ENCODE measurements at regions not wholly inside any gene's neighbourhood (a gene's known extent, or its start where the extent isn't known, plus 50 kb on each side); places are given as distances from the start of the nearest gene placed in this dataset.
"Not testable (repeated sequence)": the region's sequence is repeated elsewhere in the genome, so short reads cannot be mapped to it uniquely, and the experiment has no call there.

GRCh38 chr5:2112173-2113025 is 229.7 kb upstream of the IRX4 start:
- DNase-seq = no peak

GRCh38 chr5:2111569-2112105 is 228.9 kb upstream of the IRX4 start:
- no peak for DNase-seq

- DNase-seq = no peak
Observed at GRCh38 chr5:2110934-2111462, 228.3 kb upstream of the IRX4 start.

DNA sequence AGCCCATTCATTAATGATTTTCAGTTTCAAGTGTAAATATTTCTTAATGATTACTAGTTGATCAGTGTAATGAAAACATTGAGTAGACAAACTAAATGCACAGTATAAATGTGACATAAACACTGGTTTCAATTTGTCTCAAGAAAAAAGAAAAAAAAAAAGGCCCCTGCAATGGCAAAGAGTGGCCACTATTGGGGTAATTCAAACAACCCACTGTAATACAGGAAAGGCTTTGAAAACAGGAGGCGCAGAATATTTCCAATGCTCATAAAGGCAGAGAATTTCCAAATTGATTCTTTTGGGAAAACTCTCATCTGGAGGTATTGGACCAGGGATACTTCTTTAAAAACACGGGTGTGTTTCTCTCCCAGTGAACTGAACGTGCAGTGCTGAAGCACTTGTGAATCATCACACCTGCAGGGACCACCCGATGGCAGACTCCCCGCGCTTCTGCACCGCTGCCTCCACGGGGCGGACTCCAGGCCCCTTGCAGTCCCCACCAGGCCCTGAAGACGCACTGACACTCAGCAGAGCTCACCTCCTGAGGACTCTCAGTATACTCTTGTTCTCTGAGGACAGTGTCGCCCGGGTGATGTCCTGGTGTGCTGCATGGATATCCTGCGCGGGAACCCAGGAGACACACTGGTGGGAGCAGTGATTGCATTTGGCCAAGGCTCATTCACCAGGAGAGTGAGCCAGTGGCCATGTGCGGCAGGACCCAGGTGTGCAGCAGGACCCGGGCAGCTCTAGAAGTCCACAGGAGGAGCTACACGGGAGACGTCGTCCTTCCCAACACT is 227.6 kb upstream of the IRX4 start:
- no peak for DNase-seq

GRCh38 chr5:2109566-2109965 is 226.8 kb upstream of the IRX4 start:
- no peak for DNase-seq

DNA sequence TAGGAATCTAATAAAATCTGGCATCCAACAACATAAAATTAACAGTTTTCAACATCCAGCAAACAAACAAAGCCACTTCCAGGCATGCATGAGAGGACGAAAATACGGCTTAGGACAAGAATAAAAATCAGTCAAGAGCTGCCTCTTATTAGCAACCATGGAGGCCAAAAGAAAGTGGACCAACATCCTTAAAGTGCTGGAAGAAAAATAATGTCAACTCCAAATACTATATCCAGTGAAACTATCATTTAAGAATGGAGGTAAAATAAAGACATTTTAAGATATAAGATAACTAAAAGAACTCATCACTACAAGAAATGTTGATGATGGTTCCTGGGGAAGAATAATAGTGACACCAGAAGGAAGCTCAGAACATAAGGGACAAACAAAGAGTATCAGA is 224.0 kb upstream of the IRX4 start:
- no peak for DNase-seq

DNA sequence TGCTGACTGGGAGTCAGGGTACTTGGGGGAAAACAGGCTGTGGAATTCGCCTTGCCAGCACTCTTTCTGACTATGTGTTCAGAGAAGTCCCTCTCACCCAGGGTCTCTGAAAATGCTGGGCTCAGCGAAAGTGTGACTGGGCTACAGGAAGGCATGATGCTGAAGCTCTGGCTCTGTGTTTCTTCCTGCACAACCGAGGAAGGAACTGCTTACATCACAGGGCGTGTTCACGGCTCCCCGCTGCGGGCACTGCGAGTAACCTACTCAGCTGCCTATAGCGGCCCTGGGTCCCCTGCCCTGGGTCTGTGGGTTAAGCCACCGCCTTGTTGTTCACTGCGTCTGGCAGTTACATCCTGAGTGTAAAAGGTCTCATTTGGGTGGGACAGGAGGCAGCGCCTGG is 222.4 kb upstream of the IRX4 start:
- DNase-seq = no peak

- DNase-seq = no peak
Observed at GRCh38 chr5:2103940-2104339, 221.2 kb upstream of the IRX4 start.

DNA sequence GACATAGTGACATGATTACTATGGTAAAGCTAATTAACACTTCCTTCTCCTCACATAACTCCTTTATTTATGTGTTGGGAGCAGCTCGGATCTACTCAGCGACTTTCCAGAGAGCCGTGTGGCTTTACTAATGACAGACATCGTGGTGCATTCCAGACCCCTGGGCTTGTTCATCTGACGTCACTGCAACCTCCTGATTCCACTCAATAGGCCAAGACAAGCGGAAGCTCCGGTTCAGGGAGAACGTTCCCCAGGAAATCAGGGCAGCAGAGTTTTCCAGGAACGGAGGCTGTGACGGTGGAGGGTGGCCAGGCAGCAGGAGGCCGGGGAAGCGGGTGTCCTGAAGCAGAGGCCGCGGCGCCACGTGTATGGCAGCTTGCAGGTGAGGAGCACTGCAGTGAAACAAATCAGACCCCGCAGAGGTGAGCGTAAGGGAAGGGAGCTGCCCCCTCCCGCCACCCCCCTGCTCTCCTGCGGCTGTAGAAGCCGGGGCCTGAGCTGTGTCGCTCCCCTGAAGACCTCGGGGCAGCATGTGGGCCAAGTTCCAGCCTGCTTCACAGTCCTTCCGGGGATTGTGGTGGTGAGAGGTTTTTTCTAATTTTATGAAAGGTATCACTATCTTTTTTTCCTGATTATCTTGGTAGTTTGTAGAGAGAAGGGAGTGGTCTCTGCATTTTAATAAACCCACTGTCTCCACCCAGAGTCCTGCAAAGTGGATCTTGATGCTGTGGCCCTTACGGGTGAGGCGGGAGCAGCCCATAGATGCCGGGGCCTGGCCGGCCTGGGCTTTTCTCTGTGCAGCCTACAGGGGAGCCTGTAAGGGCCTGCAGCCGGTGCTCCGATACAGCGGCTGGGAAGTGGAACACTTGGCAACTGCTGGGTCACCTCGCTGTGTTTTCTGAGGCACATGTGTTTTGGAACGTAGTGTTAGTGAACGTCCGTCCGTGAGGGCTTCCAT is 220.4 kb upstream of the IRX4 start:
- no peak for DNase-seq

GRCh38 chr5:2101685-2102084 is 219.0 kb upstream of the IRX4 start:
- no peak for DNase-seq

DNA sequence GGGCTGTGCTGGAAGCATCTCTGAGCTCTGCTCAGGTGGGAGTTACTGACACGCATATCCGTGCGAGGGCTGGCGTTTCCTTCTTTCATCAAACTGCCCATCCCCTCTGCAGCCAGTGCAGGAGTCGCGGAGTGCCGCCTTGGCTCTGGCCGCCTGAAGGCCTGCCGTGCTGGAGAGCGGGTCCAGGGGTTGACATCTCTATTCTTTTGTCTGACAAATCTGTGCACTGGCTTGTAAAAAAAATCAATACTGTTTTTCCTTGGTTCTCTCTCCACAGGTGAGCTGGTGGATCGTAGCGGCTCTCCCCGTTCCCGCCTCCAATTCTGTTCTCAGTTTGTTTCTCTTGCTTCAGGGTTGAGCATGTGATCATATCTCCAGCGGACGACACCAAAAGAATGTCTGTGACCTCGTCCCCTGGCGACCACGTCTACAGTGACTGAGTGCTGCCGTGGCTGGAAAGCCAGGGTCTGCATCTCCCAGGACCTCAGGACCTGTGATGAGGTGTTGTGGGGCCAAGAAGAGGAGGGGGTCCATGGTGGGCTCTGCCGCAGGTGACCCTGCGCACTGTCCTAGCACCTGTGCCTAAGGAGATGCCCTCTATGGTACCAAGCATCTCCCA is 214.3 kb upstream of the IRX4 start:
- DNase-seq = no peak

DNA sequence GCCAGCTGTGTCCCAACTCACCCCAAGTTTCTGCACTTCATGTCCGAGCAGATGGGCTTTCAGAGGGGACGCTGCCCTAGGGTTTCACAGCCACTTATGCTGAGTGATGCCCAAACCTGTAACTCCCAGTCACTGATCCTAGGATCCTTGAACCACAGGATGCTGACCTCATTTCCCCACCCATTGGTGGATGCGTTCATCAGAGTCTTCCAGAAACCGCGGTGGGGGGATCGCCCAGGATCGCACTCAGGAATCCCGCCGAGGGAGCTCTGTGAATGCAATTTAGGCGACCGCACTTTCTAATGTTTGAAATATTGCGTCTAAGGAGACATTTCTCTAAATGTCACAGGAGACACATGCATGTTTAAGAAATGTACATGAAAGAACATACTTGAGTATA is 212.3 kb upstream of the IRX4 start:
- DNase-seq = no peak

- no peak for DNase-seq
Observed at GRCh38 chr5:2094616-2094995, 211.9 kb upstream of the IRX4 start.

DNA sequence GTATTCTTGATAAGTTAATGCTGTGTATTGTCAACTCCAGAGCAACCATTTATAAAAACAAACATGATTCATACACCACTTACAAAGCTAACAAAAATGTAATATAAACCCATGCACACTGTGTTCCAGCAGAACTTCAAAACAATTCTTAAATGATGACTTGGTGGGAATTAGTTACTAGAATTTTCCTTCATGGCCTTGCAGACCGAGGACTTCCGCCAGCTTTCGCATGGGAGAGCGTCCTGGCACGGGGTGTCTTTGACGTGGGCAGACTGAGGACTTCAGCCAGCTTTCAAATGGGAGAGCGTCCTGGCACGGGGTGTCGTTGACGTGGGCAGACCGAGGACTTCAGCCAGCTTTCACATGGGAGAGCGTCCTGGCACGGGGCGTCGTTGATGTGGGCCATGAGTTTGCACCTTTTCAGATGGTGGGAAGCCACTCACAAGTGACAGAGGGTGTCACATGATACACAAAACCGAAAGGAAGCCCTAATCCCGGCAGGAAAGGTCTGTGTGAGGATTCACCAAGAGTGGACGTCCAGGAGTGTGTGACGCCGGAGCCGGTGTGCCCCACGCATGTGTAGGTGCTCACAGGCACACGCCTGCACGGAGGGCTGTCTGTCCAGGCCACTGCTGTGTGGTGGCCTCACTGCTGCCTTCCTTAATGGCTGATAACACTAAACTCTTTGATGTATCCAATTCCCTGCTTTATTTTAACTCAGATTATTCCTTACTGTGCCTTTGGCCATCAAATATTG is 211.3 kb upstream of the IRX4 start:
- no peak for DNase-seq

- DNase-seq = no peak
Observed at GRCh38 chr5:2091921-2092320, 209.2 kb upstream of the IRX4 start.

GRCh38 chr5:2087980-2088379 is 205.3 kb upstream of the IRX4 start:
- DNase-seq = no peak

- DNase-seq = no peak
Observed at GRCh38 chr5:2075365-2075764, 192.6 kb upstream of the IRX4 start.

DNA sequence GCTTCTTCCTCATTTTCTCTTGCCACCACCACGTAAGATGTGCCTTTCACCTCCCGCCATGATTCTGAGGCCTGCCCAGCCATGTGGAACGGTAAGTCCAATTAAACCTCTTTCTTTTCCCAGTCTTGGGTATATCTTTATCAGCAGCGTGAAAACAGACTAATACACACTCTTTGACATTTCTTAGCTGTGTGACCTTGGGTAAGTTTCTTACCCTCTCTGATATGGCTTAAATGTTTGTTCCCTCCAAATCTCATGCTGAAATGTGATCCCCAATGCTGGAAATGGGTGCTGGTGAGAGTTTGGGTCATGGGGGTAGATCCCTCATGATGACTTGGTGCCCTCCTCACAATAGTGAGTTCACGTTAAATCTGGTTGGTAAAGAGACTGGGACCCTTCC is 188.8 kb upstream of the IRX4 start:
- no peak for DNase-seq

DNA sequence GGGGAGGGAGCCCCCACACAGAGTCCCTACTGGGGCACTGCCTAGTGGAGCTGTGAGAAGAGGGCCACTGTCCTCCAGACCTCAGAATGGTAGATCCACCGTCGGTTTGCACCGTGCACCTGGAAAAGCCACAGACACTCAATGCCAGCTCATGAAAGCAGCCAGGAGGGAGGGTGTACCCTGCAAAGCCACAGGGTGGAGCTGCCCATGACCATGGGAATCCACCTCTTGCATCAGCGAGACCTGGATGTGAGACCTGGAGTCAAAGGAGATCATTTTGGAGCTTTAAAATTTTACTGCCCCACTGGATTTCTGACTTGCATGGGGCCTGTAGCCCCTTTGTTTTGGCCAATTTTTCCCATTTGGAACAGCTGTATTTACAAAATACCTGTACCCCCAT is 188.1 kb upstream of the IRX4 start:
- not testable (repeated sequence) for DNase-seq

- DNase-seq = no peak
Observed at GRCh38 chr5:2068531-2068930, 185.8 kb upstream of the IRX4 start.

- no peak for DNase-seq
Observed at GRCh38 chr5:2066373-2066772, 183.6 kb upstream of the IRX4 start.

All from CD4-positive, alpha-beta T cell treated with Interleukin-17A for 4 hours (primary cell).